Stimulated activated CD8-positive, alpha-beta memory T cell treated with anti-CD3 and anti-CD28 coated beads, Interleukin-7, amount 100 ng/mL, for 48 hours (primary cell): ENCODE measurements at regions not wholly inside any gene's neighbourhood (a gene's known extent, or its start where the extent isn't known, plus 50 kb on each side); places are given as distances from the start of the nearest gene placed in this dataset.
"Not testable (repeated sequence)": the region's sequence is repeated elsewhere in the genome, so short reads cannot be mapped to it uniquely, and the experiment has no call there.

Source experiments
- DNase-seq, 2 donors: peaks; one replicate each; pipeline ENCODE4 v3.0.0-alpha.2; 2020; ENCODE audit warnings: low read depth in 1 of 2; ENCODE audit errors: extremely low read depth in 1 of 2

GRCh38 chrX:121407627-121408026, 360.2 kb downstream of the GLUD2 start:
- no peak for DNase-seq

GRCh38 chrX:121431514-121431913, 384.1 kb downstream of the GLUD2 start:
- DNase-seq: not testable (repeated sequence)

DNA sequence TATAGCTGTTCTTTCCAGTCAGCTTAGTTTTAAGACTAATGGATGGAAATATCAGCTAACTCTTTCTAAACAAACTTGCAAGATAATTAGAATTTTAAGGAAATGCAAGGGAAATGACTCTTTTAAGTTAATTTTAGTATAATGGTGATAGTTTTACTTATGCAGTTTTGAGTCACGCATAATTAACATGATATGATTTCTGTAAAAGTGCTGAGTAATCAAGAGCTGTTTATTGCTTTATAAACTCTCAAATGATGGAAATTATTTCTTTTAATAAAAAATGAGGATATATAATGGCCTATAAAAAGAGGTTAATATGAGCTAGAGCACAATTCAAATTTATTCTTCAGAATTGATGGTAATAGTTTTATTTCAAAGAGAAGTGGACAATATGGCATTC, 385.9 kb downstream of the GLUD2 start:
- DNase-seq: no peak

GRCh38 chrX:121437666-121438065, 390.3 kb downstream of the GLUD2 start:
- DNase-seq: not testable (repeated sequence)

GRCh38 chrX:121455890-121456289, 408.5 kb downstream of the GLUD2 start:
- DNase-seq: no peak

DNA sequence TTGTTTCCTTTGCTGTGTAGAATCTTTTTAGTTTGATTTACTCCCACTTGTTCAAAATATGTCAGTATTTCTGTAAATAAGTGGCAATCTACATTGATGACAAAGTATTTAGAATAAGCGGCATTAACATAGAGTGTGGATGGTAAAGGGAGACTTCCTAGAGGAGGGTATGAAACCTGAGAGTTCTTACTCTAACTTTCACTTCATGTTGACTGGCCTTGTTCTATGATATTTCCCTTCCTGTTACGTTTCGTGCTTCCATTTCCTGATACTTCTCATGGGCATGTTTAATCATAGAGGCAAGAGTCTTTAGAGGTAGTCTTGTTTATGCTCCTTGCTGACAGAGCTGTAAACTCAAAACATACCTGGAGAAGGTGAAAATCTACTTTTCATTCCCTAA, 408.9 kb downstream of the GLUD2 start:
- DNase-seq: no peak

DNA sequence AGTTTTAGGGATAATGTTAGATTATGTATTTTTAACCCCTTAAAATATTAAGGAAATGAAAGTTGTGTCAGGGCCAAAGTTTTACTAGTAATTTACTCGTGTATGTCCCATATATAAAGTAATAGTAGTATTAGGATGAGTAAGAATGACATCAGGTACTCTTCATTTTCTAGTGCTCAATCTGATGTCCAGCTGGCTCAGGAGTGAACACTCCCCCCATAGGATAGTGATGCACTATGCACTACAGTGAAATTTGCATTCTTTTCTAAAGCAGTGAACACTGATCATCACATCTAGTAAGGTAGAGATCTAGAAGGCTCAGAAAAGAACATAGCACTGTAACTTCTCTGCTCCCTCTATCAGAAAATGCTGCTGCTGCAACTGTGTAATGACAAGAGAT, 409.7 kb downstream of the GLUD2 start:
- no peak for DNase-seq

- DNase-seq: no peak
These were observed 432.0 kb downstream of the GLUD2 start for GRCh38 chrX:121479406-121479805.

- DNase-seq: no peak
These were observed 449.6 kb downstream of the GLUD2 start for GRCh38 chrX:121496966-121497365.

DNA sequence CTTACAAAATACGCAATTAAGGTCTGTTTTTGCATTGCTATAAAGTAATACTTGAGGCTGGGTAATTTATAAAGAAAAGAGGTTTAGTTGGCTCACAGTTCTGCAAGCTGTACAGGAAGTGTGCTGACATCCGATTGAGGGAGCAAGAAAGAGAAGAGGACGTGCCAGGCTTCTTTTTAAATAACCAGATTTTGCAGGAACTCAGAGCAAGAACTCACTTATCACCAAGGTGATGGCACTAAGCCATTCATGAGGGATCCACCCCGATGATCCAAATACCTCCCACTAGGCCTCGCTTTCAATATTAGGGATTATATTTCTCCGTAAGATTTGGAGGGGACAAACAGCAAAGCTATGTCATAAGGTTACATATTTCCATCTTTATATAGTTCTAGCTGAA, 456.7 kb downstream of the GLUD2 start:
- no peak for DNase-seq

- no peak for DNase-seq
These were observed 498.9 kb downstream of the GLUD2 start for GRCh38 chrX:121546317-121546716.

DNA sequence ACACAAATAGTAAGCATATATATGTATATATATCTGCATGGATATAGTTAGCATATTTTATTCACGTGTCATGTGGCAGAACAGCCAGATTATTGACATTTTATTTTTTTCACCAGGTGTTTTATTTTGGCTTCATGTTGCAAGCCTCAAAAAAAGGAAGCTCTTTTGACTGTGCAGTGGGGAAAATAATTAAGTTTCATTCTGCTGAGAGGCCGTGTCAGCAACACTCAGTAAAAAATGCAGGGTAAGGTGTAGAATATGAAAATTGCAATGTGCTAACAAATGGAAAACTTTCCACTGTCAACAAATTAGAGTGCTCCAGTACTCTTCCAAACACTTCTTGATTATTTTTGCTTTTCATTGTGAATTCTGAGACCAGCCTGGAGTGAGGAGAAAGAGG, 511.5 kb downstream of the GLUD2 start:
- no peak for DNase-seq

GRCh38 chrX:121562616-121563015, 515.2 kb downstream of the GLUD2 start:
- DNase-seq: no peak

DNA sequence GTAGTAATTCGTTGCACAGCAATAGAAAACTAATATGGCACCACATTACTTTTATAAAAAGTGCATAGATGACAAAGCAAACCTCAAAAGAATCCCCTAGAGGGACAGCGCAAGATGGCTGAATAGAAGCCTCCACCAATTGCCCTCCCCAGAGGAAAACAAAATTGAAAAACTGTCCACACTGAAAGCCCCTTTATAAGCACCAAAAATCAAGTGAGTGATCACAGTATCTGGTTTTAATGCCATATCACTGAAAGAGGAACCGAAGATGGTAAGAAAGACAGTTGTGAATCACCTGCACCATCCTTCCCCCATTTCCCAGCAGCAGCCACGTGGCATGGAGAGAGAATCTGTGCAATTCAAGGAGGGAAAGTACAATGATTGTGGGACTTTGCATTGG, 522.2 kb downstream of the GLUD2 start:
- no peak for DNase-seq

DNA sequence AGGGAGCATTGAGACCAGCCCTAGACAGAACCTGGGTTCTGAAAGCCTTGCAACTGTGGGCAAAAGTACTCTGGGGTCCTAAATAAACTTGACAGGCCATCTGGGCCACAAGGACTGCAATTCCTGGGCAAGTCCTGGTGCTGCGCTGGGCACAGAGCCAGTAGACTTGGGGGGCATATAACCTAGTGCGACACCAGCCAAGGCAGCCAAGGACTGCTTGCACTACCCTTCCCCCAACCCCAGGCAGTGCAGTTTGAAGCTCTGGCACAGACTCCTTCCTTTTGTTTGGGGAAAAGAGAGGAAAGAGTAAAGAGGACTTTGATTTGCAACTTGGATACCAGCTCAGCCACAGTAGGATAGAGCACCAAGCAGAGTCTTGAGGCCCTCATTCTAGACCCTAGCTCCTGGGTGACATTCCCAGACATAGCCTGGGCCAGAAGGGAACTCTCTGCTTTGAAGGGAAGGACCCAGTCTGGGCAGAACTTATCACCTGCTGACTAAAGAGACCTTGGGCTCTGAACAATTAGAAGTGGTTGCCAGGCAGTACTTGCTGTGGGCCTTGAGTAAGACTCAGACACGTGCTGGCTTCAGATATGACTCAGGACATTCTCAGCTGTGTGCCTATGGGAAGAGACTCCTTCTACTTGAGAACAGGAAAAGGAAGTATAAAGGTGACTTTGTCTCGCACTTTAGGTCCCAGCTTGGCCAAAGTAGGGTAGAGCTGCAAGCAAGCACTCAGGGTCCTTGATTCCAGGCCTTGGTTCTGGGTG, 522.8 kb downstream of the GLUD2 start:
- no peak for DNase-seq

- no peak for DNase-seq
These were observed 523.9 kb downstream of the GLUD2 start for GRCh38 chrX:121571333-121571732.

DNA sequence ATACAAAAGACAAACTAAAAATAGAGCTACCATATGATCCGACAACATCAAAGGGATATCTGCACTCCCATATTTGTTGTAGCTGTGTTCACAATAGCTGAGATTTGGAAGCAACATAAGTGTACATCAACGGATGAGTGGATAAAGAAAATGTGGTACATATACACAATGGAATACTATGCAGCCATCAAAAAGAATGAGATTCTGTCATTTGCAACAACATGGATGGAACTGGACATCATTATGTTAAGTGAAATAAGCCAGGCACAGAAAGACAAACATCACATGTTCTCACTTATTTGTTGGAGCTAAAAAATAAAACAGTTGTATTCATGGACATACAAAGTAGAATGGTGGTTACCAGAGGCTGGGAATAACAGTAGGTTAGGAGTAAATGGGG, 527.0 kb downstream of the GLUD2 start:
- not testable (repeated sequence) for DNase-seq

GRCh38 chrX:121579016-121579760, 531.8 kb downstream of the GLUD2 start:
- peak in 1 of 2 donors; percentile 2 for DNase-seq

DNA sequence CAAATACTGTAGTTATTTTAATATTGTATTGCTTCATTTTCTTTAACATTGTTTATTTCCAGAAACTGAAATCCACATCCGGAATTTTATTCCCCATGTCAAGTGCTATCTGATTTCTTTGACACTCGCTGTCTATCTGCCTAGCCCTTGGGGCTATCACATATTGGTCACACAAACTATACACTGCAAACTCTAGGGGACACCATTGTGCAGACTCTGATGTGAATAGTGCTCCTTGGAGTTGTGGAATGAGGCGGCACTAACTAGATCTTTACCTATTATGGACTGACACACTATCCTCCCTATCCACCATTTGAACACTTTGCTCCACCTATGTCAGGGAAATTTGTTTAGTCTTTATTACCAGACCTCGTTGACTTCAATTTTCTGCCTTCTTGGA, 534.5 kb downstream of the GLUD2 start:
- no peak for DNase-seq

DNA sequence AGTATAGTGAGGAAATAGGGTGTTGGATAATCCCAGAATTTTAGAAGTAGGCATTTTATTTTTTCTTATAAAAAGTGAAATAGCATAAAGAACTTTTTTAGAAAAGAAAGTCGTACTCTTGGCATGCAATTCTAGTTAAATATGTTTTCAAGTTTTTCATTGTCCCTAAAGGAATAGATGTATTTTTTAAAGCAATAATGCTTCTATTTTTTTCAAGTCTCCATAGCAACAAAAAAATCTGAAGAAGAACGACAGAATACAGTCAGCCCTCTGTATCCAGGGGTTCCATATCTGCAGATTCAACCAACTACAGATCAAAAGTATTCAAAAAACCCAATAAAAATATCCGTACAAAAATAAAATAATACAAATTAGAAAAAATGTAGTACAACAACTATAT, 538.2 kb downstream of the GLUD2 start:
- DNase-seq: no peak

- no peak for DNase-seq
These were observed 545.5 kb downstream of the GLUD2 start for GRCh38 chrX:121592884-121593283.

- no peak for DNase-seq
These were observed 550.9 kb downstream of the GLUD2 start for GRCh38 chrX:121598356-121598755.
